Mesenchymal stem cell (in vitro differentiated cells and primary cell): ENCODE measurements at regions not wholly inside any gene's neighbourhood (a gene's known extent, or its start where the extent isn't known, plus 50 kb on each side); places are given as distances from the start of the nearest gene placed in this dataset.

Experiments
- DNase-seq: peaks from one replicate; pipeline ENCODE4 v3.0.0-alpha.2; 2013
- H2AFZ ChIP-seq: one replicate; pipeline ENCODE4 v1.6.1; 2013; ENCODE audit warnings: low read depth, mild to moderate bottlenecking, control low read depth, inconsistent platforms, low read length, moderate library complexity
- H2AK5ac ChIP-seq: 2 replicates; pipeline ENCODE4 v1.6.1; 2013; ENCODE audit warnings: low read length, moderate library complexity, mild to moderate bottlenecking, inconsistent platforms; ENCODE audit not compliant: severe bottlenecking
- H2BK120ac ChIP-seq: one replicate; pipeline ENCODE4 v1.6.1; 2013; ENCODE audit warnings: low read depth, mild to moderate bottlenecking, inconsistent platforms, low read length, moderate library complexity
- H2BK12ac ChIP-seq, 2 experiments: one replicate each; pipeline ENCODE4 v1.6.1; 2013; ENCODE audit warnings: inconsistent platforms in 2 of 2, low read length in 2 of 2, mild to moderate bottlenecking in 2 of 2, moderate library complexity in 2 of 2, control low read depth in 1 of 2
- H2BK15ac ChIP-seq: one replicate; pipeline ENCODE4 v1.6.1; 2013; ENCODE audit warnings: mild to moderate bottlenecking, low read depth, inconsistent platforms; ENCODE audit not compliant: poor library complexity, severe bottlenecking
- H2BK5ac ChIP-seq: 2 replicates; pipeline ENCODE4 v1.6.1; 2013; ENCODE audit warnings: low read depth, mild to moderate bottlenecking, low read length, control low read depth, inconsistent platforms; ENCODE audit not compliant: poor library complexity, severe bottlenecking
- H3K14ac ChIP-seq, 2 experiments: one replicate each; pipeline ENCODE4 v1.6.1; 2013; ENCODE audit warnings: inconsistent platforms in 2 of 2, low read length in 2 of 2, control low read depth in 1 of 2, mild to moderate bottlenecking in 1 of 2, moderate library complexity in 1 of 2
- H3K18ac ChIP-seq, 2 experiments: one replicate each; pipeline ENCODE4 v1.6.1; 2013; ENCODE audit warnings: inconsistent platforms in 2 of 2, low read length in 2 of 2, control low read depth in 1 of 2, low read depth in 1 of 2, mild to moderate bottlenecking in 1 of 2
- H3K23ac ChIP-seq, 2 experiments: one replicate each; pipeline ENCODE4 v1.6.1; 2013; ENCODE audit warnings: inconsistent platforms in 2 of 2, low read length in 2 of 2, mild to moderate bottlenecking in 2 of 2, moderate library complexity in 2 of 2, control low read depth in 1 of 2
- H3K27ac ChIP-seq: 2 replicates; pipeline ENCODE4 v1.5.1; 2013; ENCODE audit warnings: mild to moderate bottlenecking, moderate library complexity, low read length, control low read depth, inconsistent platforms; ENCODE audit not compliant: poor library complexity, severe bottlenecking
- H3K27me3 ChIP-seq, 2 experiments: 2 replicates each; pipeline versions ENCODE4 v1.6.1 to v1.7.0; 2013; ENCODE audit warnings: low read length in 2 of 2, mild to moderate bottlenecking in 2 of 2, moderate library complexity in 2 of 2, control low read depth in 1 of 2, inconsistent platforms in 1 of 2; ENCODE audit not compliant: control insufficient read depth in 1 of 2, insufficient read depth in 1 of 2
- H3K36me3 ChIP-seq, 2 experiments: 2 replicates each; pipeline versions ENCODE4 v1.6.1 to v1.7.0; 2013; ENCODE audit warnings: low read length in 2 of 2, control low read depth in 1 of 2, inconsistent platforms in 1 of 2, low read depth in 1 of 2, mild to moderate bottlenecking in 1 of 2; ENCODE audit not compliant: insufficient read depth in 2 of 2, control insufficient read depth in 1 of 2
- H3K4ac ChIP-seq, 2 experiments: one replicate each; pipeline ENCODE4 v1.6.1; 2013; ENCODE audit warnings: inconsistent platforms in 2 of 2, low read length in 2 of 2, mild to moderate bottlenecking in 2 of 2, moderate library complexity in 2 of 2, control low read depth in 1 of 2, low read depth in 1 of 2
- H3K4me1 ChIP-seq: 2 replicates; pipeline ENCODE4 v1.6.1; 2013; ENCODE audit warnings: low read depth, low read length, control low read depth; ENCODE audit not compliant: control insufficient read depth, insufficient read depth
- H3K4me2 ChIP-seq: 2 replicates; pipeline ENCODE4 v1.6.1; 2013; ENCODE audit warnings: low read length, mild to moderate bottlenecking, inconsistent platforms; ENCODE audit not compliant: poor library complexity, severe bottlenecking
- H3K4me3 ChIP-seq, 2 experiments: 2 replicates each; pipeline versions ENCODE4 v1.5.1 to v1.7.0; 2013; ENCODE audit warnings: low read length in 2 of 2, mild to moderate bottlenecking in 2 of 2, control low read depth in 1 of 2, low read depth in 1 of 2; ENCODE audit not compliant: insufficient read depth in 1 of 2
- H3K79me1 ChIP-seq: replicated peaks from 2 replicates; pipeline ENCODE4 v1.6.1; 2013; ENCODE audit warnings: mild to moderate bottlenecking, control low read depth, low read length, inconsistent platforms; ENCODE audit not compliant: poor library complexity, severe bottlenecking
- H3K9ac ChIP-seq: 2 replicates; pipeline ENCODE4 v1.7.0; 2013; ENCODE audit warnings: mild to moderate bottlenecking, low read length, moderate library complexity
- H3K9me3 ChIP-seq: 2 replicates; pipeline ENCODE4 v1.7.0; 2013; ENCODE audit warnings: mild to moderate bottlenecking, low read length; ENCODE audit not compliant: control insufficient read depth
- H4K8ac ChIP-seq: one replicate; pipeline ENCODE4 v1.6.1; 2013; ENCODE audit warnings: inconsistent platforms, mild to moderate bottlenecking, low read length, moderate library complexity
- H4K91ac ChIP-seq: one replicate; pipeline ENCODE4 v1.6.1; 2013; ENCODE audit warnings: mild to moderate bottlenecking, low read length, inconsistent platforms
- WGBS: methylation state at CpG from one replicate; pipeline ENCODE4 v1.1.7; 2013; ENCODE audit warnings: mixed read lengths; 5-methylcytosine and 5-hydroxymethylcytosine counted together

DNA sequence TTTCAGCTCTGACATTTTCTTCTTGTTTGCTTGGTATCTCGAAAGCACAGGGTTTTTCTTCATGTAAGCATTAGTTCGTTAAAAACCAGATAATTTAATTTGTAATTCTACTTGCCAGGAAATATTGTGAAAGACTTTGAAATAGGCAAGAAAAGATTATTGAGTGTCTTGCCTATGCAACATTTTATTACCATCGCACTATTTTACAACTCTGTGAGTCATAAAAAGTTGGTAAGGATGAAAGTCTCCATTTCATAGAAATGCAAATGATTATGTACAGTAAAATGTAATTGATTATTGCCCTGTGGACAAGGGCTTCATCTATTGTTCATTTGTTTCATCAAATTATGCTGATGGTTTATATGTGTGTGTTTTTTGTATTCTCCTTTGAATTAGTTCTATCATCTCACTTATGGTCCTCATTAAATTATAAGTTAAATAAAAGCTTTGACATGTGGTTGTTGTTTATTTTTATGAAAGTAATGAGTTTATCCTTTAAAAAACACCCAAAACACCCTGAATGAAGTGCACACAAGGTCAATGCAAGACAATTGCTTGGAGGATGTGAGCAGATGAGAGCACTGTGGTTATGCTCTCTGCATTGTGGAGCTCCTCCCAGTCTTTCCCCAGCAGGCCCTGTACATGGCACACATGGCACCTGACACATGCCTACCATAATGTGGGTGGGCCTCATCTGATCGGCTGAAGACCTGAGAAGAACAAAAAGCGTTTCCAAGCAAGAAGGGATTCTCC lies 230.8 kb downstream of the CXCL12 start:
- DNase-seq, result no peak
- H4K91ac ChIP-seq, result no peak overlapping the region
- WGBS, result 78% methylated on average over 3 of the region's 5 CpGs

GRCh38 chr10:44143556-44143955 lies 241.3 kb downstream of the CXCL12 start:
- Histone ChIP-seq H3K4me2 (no peak overlapping the region), H3K4me1 (no peaks in the 10 kb centered on the region), H3K23ac (no peak overlapping the region), H3K36me3 (no peaks in the 10 kb centered on the region), H4K91ac (no peak overlapping the region), H2AK5ac (no peak overlapping the region), H3K18ac (no peak overlapping the region), H3K9me3 (peaks cover 4% of the 10 kb centered on the region), H3K79me1 (no peaks in the 10 kb centered on the region), H4K8ac (no peak overlapping the region), H2BK15ac (no peak overlapping the region), H2AFZ (no peak overlapping the region), H2BK12ac (no peak overlapping the region), H2BK120ac (no peak overlapping the region), H3K4me3 (no peak overlapping the region), H3K27me3 (no peaks in the 10 kb centered on the region), H3K4ac (no peak overlapping the region), H3K27ac (no peak overlapping the region), H3K9ac (no peak overlapping the region), H3K14ac (no peak overlapping the region), H2BK5ac (no peak overlapping the region)
- no peak for DNase-seq

More for the DNA sequence above, 230.8 kb downstream of the CXCL12 start:
- no peak overlapping the region for H4K8ac ChIP-seq
- H3K4me2 ChIP-seq, result no peak overlapping the region
- H2AK5ac ChIP-seq, result no peak overlapping the region
- H2AFZ ChIP-seq, result no peak overlapping the region
- H3K4me1 ChIP-seq, result no peaks in the 10 kb centered on the region
- H2BK12ac ChIP-seq, result no peak overlapping the region
- H3K18ac ChIP-seq, result no peak overlapping the region
- no peak overlapping the region for H3K4ac ChIP-seq
- H3K9me3 ChIP-seq, result peaks cover 21% of the 10 kb centered on the region
- H3K23ac ChIP-seq, result peak overlapping the region in 1 of 2 experiments; percentile 14
- H3K14ac ChIP-seq, result no peak overlapping the region
- no peak overlapping the region for H3K4me3 ChIP-seq
- H3K27ac ChIP-seq, result no peak overlapping the region
- no peak overlapping the region for H2BK15ac ChIP-seq
- H3K9ac ChIP-seq, result no peak overlapping the region
- no peaks in the 10 kb centered on the region for H3K79me1 ChIP-seq
- H3K36me3 ChIP-seq, result no peaks in the 10 kb centered on the region
- H2BK5ac ChIP-seq, result no peak overlapping the region
- no peak overlapping the region for H2BK120ac ChIP-seq
- H3K27me3 ChIP-seq, result no peaks in the 10 kb centered on the region

DNA sequence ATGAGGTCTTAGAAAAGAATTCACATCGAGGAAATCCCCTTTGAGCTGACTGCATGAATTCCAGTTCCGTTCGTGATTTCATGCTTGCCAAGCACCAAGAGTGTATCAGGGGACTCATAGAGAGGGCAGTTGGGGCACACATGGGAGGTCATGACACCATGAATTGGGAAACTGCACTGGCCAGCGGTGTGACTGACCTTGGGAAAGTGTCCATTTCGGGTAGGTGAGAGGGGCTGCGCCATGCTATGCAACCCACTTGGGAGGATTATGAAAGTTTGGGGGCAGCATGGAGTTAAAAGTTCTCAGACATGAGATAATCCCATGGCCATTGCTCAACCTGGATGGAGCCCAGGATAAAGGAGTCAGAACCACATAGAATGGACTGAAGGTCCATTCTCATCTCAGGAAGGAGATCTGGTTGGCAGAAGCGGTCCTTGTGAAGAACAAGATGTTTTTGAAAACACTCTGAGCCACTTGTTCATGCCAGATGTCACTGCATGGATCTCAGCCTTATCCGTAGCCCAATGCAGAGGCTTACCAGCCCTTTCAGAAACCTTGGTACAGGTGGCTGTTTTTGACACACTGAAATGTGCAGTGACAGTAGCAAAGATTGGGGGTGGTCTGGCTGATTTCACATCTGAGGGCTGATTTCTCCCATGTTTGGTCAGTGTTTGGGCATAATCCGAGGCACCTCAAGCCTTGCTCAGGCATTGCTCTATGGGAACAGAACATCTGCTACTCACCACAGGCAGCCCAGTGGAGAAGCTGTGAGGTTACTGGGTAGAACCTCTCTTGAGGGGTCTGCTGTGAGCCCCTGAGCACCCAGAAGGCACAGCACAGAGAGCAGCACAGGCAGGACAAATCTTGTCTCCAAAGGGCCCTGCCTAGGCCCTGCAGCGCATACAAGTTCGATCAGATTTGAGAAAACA lies 252.3 kb downstream of the CXCL12 start:
- Histone ChIP-seq H2BK5ac (no peak overlapping the region), H4K91ac (no peak overlapping the region), H3K27ac (no peak overlapping the region), H3K9me3 (no peaks in the 10 kb centered on the region), H2BK12ac (no peak overlapping the region), H3K4me3 (no peak overlapping the region), H3K79me1 (no peaks in the 10 kb centered on the region), H3K14ac (no peak overlapping the region), H4K8ac (no peak overlapping the region), H3K4me1 (no peaks in the 10 kb centered on the region), H3K4ac (no peak overlapping the region), H3K9ac (peak overlapping the region; percentile 3), H3K36me3 (no peaks in the 10 kb centered on the region), H3K4me2 (no peak overlapping the region), H3K27me3 (peaks cover 0 to 4% of the 10 kb centered on the region in 2 experiments), H2BK120ac (no peak overlapping the region), H3K23ac (no peak overlapping the region), H3K18ac (no peak overlapping the region), H2AFZ (no peak overlapping the region), H2AK5ac (no peak overlapping the region), H2BK15ac (no peak overlapping the region)
- 87% methylated on average over 11 of the region's 11 CpGs for WGBS
- DNase-seq, result no peak

DNA sequence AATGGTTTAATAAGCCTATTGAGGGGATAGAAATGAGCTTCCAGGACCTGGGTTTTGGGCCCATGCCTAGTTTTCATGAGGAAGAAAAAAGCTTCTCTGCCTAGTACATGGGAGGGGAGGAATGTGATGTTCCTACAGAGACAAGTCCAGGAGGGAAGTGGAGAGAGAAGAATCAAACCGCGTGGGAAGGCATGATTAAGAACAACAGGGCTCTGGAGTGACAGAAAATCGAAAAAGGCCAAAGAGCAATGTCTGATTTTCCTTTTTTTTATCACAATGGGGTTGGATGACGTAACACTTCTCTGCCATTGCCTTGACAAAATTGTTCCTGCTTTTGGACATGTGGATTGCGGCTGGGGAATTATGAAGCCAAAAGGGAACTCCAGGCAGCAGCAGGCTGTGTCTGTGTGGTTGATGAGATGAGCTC lies 258.6 kb downstream of the CXCL12 start:
- no peaks in the 10 kb centered on the region for H3K79me1 ChIP-seq
- no peak overlapping the region for H3K23ac ChIP-seq
- H2BK15ac ChIP-seq, result no peak overlapping the region
- no peak overlapping the region for H3K4ac ChIP-seq
- H2AK5ac ChIP-seq, result no peak overlapping the region
- H2BK120ac ChIP-seq, result no peak overlapping the region
- H3K36me3 ChIP-seq, result no peaks in the 10 kb centered on the region
- H3K14ac ChIP-seq, result no peak overlapping the region
- H2BK12ac ChIP-seq, result no peak overlapping the region
- H4K8ac ChIP-seq, result no peak overlapping the region
- H3K4me2 ChIP-seq, result no peak overlapping the region
- 86% methylated on average over 5 of the region's 5 CpGs for WGBS
- no peak overlapping the region for H2AFZ ChIP-seq
- no peaks in the 10 kb centered on the region for H3K4me1 ChIP-seq
- H3K4me3 ChIP-seq, result no peak overlapping the region
- H3K27me3 ChIP-seq, result peaks cover 0 to 9% of the 10 kb centered on the region in 2 experiments
- no peak overlapping the region for H4K91ac ChIP-seq
- H3K9ac ChIP-seq, result peak overlapping the region; percentile 51
- no peak overlapping the region for H3K27ac ChIP-seq
- no peaks in the 10 kb centered on the region for H3K9me3 ChIP-seq
- no peak for DNase-seq
- no peak overlapping the region for H2BK5ac ChIP-seq
- no peak overlapping the region for H3K18ac ChIP-seq
